A673 (cell line): ENCODE measurements at regions not wholly inside any gene's neighbourhood (a gene's known extent, or its start where the extent isn't known, plus 50 kb on each side); places are given as distances from the start of the nearest gene placed in this dataset.
A peak's percentile ranks its signal among the peaks of the same experiment; 100 is the strongest.

Experiments
- BruUV-seq: library from RNA; stranded (reverse); fragments of 400-500 nt; replicated peaks from 2 replicates; lab custom pipeline; 2021; lab: Mats Ljungman, UMichigan
- CTCF ChIA-PET: fragments of 300-600 bp; sonication (Branson Sonifier 250); formaldehyde crosslinking; loops from one replicate; lab custom pipeline; 2022; ENCODE audit warnings: antibody characterized with exemption; lab: Charles Lee
- POLR2A ChIA-PET: fragments of 300-600 bp; sonication (Branson Sonifier 250); formaldehyde crosslinking; loops from one replicate; lab custom pipeline; 2022; ENCODE audit warnings: antibody characterized with exemption; ENCODE audit not compliant: low non-redundant PET; lab: Charles Lee
- DNase-seq: peaks from one replicate; pipeline ENCODE4 v3.0.0-alpha.2; 2015; ENCODE audit warnings: low spot score
- H3K27ac ChIP-seq: fragments of 200-600 bp; sonication (generic); 2 replicates; pipeline ENCODE4 v1.5.1; 2016; ENCODE audit warnings: mixed run types, low read depth, mild to moderate bottlenecking, mixed read lengths, antibody characterized with exemption, low read length; ENCODE audit not compliant: poor library complexity, severe bottlenecking
- H3K27me3 ChIP-seq: fragments of 200-600 bp; sonication (generic); replicated peaks from 2 replicates; pipeline ENCODE4 v1.6.1; 2017; ENCODE audit warnings: mixed run types, low read depth, mild to moderate bottlenecking, mixed read lengths, antibody characterized with exemption, low read length; ENCODE audit not compliant: insufficient read depth, poor library complexity
- H3K36me3 ChIP-seq: fragments of 200-600 bp; sonication (generic); 2 replicates; pipeline ENCODE4 v1.6.1; 2016; ENCODE audit warnings: mixed run types, mild to moderate bottlenecking, mixed read lengths, antibody characterized with exemption, low read length; ENCODE audit not compliant: insufficient read depth, poor library complexity, severe bottlenecking
- H3K4me1 ChIP-seq: fragments of 200-600 bp; sonication (generic); 2 replicates; pipeline ENCODE4 v1.6.1; 2017; ENCODE audit warnings: mixed run types, mild to moderate bottlenecking, mixed read lengths, antibody characterized with exemption, low read length; ENCODE audit not compliant: insufficient read depth, poor library complexity, severe bottlenecking
- H3K4me3 ChIP-seq: fragments of 200-600 bp; sonication (generic); 2 replicates; pipeline ENCODE4 v1.5.1; 2016; ENCODE audit warnings: low read depth, mixed run types, mild to moderate bottlenecking, mixed read lengths, low read length; ENCODE audit not compliant: poor library complexity, severe bottlenecking
- H3K9me3 ChIP-seq: fragments of 200-600 bp; sonication (generic); 2 replicates; pipeline ENCODE4 v1.6.1; 2016; ENCODE audit warnings: mixed run types, low read depth, mild to moderate bottlenecking, mixed read lengths, antibody characterized with exemption, low read length; ENCODE audit not compliant: poor library complexity, severe bottlenecking
- EZH2 ChIP-seq: fragments of 200-600 bp; sonication (generic); IDR thresholded peaks from 2 replicates; pipeline ENCODE4 v1.6.1; 2017; ENCODE audit warnings: borderline replicate concordance, low read depth, mild to moderate bottlenecking, mixed read lengths, antibody characterized with exemption, low read length; ENCODE audit not compliant: poor library complexity, severe bottlenecking
- intact Hi-C: fragments of 100-400 bp; cut with micrococcal nuclease; formaldehyde crosslinking; loops from one replicate; pipeline ENCODE4 v1.10.0; 2022; ENCODE audit not compliant: unreplicated experiment
- TF ChIP-seq, protein P1 (sequence below): fragments of 300-800, 200-600 bp; sonication (generic); conservative IDR thresholded peaks from 2 replicates; pipeline ENCODE4 v1.5.1; 2017; ENCODE audit warnings: low read depth, mild to moderate bottlenecking, antibody characterized with exemption, low read length, moderate library complexity, mixed read lengths

GRCh38 chr13:105364191-105364590 is 1171.3 kb downstream of the EFNB2 start:
- ChIA-PET POLR2A (no interaction called here), CTCF (no interaction called here)
- H3K36me3 ChIP-seq = no peaks in the 10 kb centered on the region
- no peaks in the 10 kb centered on the region for H3K9me3 ChIP-seq
- no peak for TF ChIP-seq EZH2
- TF ChIP-seq, protein P1, sequence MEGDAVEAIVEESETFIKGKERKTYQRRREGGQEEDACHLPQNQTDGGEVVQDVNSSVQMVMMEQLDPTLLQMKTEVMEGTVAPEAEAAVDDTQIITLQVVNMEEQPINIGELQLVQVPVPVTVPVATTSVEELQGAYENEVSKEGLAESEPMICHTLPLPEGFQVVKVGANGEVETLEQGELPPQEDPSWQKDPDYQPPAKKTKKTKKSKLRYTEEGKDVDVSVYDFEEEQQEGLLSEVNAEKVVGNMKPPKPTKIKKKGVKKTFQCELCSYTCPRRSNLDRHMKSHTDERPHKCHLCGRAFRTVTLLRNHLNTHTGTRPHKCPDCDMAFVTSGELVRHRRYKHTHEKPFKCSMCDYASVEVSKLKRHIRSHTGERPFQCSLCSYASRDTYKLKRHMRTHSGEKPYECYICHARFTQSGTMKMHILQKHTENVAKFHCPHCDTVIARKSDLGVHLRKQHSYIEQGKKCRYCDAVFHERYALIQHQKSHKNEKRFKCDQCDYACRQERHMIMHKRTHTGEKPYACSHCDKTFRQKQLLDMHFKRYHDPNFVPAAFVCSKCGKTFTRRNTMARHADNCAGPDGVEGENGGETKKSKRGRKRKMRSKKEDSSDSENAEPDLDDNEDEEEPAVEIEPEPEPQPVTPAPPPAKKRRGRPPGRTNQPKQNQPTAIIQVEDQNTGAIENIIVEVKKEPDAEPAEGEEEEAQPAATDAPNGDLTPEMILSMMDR = no peak
- no peaks in the 10 kb centered on the region for H3K27me3 ChIP-seq
- intact Hi-C loops = loop anchor here (5.0 kb wide), 1 partner anchor 78 kb away; no protein-coding TSS in a partner anchor
- no peak overlapping the region for H3K27ac ChIP-seq
- no peak overlapping the region for H3K4me3 ChIP-seq
- BruUV-seq = no TSS peak
- H3K4me1 ChIP-seq = peaks cover 25% of the 10 kb centered on the region
- no peak for DNase-seq

DNA sequence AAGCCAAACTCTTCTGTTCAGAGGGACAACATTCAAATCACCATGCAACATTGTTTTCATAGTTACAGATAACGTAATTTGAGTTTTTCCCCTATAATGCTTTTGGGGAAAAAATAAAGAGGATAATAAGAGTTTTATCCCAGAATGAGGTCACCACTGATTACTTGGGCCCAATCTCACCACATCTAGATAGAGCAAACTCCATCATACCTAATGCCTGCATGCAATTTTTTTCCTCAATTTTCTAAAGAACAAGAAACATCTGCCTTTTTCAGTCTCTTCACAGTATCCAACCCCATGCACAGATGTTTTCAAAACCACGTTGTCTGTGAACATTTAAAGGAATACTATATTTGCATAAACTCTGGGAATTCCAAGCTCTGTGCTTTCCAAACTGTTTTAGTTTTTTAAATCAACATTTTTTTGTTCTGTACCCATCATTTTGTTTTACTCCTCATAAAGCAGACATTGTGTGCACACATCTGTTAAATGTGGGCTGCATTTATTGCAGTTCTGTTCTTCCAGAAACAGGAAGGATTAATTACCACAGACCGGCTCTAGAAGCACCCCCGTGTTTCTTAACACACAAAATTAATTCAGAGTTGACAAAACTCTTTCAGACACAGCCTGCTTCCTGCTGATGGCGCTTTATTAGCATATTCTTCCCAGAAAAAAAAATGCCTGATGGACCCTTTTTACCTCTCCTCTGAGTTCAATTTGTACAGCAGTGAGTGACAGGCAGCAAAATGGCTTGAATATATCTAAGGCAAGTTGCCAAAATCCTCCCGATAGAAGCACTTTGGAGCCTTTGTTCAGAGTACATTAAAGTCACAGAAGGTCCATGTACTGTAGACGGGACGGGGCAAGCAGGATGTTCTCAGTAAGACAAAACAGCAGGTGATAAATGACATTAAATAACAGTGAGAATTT is 1171.9 kb downstream of the EFNB2 start:
- peak; percentile 96 for DNase-seq
- H3K27ac ChIP-seq = no peak overlapping the region
- no peak for TF ChIP-seq EZH2
- TF ChIP-seq, protein P1 = no peak
- H3K4me3 ChIP-seq = no peak overlapping the region
- no peaks in the 10 kb centered on the region for H3K27me3 ChIP-seq
- POLR2A ChIA-PET = no interaction called here
- no peaks in the 10 kb centered on the region for H3K36me3 ChIP-seq
- CTCF ChIA-PET = no interaction called here
- BruUV-seq = no TSS peak
- intact Hi-C loops = loop anchor here (5.0 kb wide), 1 partner anchor 79 kb away; no protein-coding TSS in a partner anchor
- no peaks in the 10 kb centered on the region for H3K9me3 ChIP-seq
- peaks cover 25% of the 10 kb centered on the region for H3K4me1 ChIP-seq

GRCh38 chr13:105353654-105354053 is 1181.8 kb downstream of the EFNB2 start:
- CTCF ChIA-PET = no interaction called here
- Histone ChIP-seq H3K4me1 (no peaks in the 10 kb centered on the region), H3K36me3 (no peaks in the 10 kb centered on the region), H3K4me3 (no peak overlapping the region), H3K27me3 (no peaks in the 10 kb centered on the region), H3K9me3 (no peaks in the 10 kb centered on the region), H3K27ac (no peak overlapping the region)
- no peak for DNase-seq
- BruUV-seq = no TSS peak
- no peak for TF ChIP-seq EZH2
- TF ChIP-seq, protein P1 = no peak
- POLR2A ChIA-PET = no interaction called here
- intact Hi-C loops = no loop called here
